ENCODE measurements at regions not wholly inside any gene's neighbourhood (a gene's known extent, or its start where the extent isn't known, plus 50 kb on each side); places are given as distances from the start of the nearest gene placed in this dataset.
"Not testable (repeated sequence)": the region's sequence is repeated elsewhere in the genome, so short reads cannot be mapped to it uniquely, and the experiment has no call there.

GRCh38 chr2:146697307-146697706 lies 1147.5 kb upstream of the ACVR2A start:
- DNase-seq (ENCODE audit: low read depth in 3 of 3): no peak

DNA sequence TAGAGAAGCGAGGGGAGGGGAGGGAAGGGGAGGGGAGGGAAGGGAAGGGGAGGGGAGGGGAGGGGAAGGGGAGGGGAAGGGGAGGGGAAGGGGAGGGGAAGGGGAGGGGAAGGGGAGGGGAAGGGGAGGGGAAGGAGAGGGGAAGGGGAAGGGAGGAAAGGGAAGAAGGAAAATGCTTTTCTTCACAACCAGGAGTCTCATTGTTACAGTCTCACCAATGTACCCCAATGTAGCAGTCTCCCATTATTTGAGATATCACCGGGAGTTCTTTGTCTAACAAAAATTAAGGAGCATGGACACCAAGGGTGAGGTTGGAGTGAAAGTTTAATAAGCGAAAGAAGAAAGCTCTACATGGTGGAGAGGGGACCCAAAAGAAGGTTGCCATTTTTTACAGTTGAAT lies 1148.0 kb upstream of the ACVR2A start:
- not testable (repeated sequence) for DNase-seq (ENCODE audit: low read depth in 3 of 3)

DNA sequence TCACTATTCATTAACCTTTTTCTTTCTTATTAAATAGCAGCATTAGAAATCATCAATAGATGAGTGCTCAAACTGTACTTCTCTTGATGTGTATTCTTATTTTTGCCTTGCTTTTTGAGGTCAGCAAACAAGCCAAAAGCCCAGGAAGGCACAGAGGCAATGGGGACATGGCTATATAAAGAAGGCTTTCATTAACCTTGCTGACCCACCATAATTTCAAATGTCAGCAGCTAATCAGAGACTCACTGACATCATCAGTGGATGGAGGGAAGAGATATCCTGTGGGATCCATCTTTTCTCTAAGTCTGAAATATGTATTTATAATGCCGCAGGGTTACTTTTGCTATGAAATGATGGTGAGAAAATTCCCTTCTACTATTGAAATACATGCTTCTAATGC lies 1162.8 kb upstream of the ACVR2A start:
- DNase-seq (ENCODE audit: low read depth in 3 of 3): no peak

DNA sequence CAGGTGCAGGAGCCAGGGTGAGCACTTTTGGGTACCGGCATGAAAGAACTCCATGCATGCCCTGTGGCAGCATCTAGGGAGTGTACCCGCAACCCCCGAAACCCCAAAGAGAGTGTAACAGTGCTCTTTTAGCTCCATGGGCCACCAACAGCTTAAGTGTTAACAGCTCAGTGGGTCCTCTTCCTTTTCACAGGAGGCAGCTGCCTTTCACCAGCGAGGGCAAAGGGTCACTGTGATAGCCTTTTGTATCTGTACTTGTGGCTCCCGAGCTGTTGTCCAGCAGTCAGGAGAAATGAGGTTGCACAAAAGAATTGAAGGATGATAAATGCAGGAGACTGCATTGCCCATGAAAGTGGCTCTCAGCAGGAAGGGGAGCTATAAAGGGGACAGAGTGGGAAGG lies 1166.3 kb upstream of the ACVR2A start:
- DNase-seq (ENCODE audit: low read depth in 3 of 3): no peak

DNA sequence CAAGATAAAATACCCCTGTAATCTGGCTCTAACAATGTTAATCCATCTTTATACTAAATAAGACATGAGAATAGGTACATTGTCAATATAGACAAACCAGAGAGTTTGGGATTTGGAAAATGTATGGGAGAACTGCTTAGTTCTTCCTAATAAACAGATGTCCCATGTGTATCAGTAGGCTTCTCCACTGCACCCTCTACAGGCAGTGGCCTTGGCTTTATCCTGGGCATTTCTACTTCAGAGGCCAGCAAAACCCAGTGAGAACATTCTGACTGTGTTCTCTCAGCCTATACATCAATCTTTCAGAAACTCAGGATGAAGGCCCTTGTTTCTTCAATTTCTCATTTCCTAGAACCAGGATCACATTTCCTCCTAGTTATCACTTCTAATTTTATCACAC lies 1167.5 kb upstream of the ACVR2A start:
- DNase-seq (ENCODE audit: low read depth in 3 of 3): no peak

DNA sequence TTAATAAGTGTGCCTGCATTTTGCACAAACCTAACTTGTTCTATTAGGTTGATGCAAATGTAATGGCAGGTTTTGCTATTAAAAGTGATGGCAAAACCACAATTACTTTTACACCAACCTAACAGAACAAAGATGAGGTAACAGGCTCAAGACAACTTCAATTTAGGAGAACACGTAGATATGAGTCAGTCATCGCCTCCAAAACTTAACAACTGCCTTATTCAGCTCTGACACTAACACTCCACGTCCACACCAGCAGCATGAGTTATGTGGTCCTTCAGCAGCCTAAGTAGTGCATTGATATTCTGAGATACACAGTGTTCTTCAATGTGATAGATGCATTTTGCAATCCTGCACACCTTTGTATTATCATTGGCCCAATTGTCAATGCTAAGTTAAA lies 1175.1 kb upstream of the ACVR2A start:
- no peak for DNase-seq (ENCODE audit: low read depth in 3 of 3)

DNA sequence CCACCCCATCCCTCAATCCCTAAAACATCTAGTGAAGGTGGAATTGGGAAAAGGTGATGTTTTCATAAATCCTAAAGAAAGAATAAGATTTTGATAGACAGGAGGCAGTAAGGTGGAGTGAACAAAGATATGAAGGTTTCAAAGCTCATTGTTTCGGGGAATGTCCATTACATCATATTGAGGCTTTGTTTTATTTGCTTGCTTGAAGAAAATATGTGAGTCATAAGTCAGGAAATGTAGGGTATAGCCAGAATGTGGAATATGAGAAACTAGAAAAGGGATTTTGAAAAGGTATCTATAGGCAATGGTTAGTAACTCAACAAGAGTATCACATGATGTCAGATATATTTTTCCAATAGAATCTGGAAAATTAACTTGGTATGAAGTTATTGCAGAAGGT lies 1178.5 kb upstream of the ACVR2A start:
- DNase-seq (ENCODE audit: low read depth in 3 of 3): no peak

DNA sequence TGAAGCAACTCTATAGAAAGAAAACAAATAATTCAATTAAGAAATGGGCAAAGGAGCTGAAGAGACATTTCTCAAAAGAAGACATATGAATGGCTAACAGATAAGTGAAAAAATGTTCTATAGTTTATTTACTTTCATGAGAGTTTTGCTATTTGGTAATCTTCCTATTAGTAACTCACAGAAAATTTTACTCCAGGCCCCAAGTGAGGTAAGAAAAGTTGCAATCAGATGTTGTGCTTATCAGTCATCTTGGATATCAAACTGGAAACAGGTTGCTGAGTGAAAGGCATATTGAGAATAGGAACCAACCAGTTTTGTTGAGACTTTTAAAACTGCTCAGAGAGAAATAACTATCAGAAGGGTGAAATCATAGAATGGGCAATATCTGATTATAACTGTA lies 1179.0 kb upstream of the ACVR2A start:
- no peak for DNase-seq (ENCODE audit: low read depth in 3 of 3)

DNA sequence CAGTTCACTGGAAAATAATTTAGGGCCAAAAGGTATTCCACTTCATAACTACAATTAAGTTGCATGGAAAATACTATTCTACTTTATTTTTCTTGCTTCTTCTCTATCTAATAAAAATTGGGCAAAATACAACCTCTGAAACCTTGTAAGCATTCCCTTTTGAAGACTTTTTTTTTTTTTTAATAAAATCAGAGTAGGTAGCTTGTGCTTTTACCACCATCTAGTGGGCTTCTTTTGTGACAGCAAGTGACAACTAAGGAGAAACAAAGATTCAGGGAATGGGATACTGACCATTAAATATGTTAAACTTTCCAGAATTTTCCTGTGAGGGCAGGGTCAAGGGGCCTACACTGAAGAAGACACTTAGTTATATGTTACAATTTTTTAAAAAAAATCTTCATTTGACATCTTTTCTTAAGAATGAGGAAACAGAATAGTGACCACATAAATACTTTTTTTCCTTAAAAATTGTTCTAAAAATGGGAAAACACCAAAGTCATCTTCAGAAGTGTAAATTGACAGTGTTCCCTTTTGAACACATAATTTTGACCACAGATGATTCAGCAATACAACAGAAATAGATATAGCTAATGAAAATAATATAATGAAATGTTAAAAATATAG lies 1183.2 kb upstream of the ACVR2A start:
- no peak for DNase-seq (ENCODE audit: low read depth in 3 of 3)

- no peak for DNase-seq (ENCODE audit: low read depth in 3 of 3)
These were observed 1184.9 kb upstream of the ACVR2A start for GRCh38 chr2:146659976-146660375.

- no peak for DNase-seq (ENCODE audit: low read depth in 3 of 3)
These were observed 1192.5 kb upstream of the ACVR2A start for GRCh38 chr2:146652311-146652710.

DNA sequence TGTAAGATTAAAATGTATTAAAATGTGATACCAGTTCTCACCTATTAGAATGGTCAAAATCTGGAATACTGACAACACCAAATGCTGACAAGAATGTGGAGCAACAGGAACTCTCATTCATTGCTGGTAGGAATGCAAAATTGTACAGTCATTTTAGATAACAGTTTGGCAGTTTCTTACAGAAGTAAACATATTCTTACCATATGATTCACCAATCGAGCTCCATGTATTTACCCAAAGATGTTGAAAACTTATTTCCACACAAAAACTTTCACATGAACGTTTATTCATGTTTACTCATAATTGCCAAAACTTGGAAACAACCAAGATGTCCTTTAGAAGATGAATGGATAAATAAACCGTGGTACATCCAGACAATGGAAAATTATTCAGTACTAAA lies 1193.5 kb upstream of the ACVR2A start:
- no peak for DNase-seq (ENCODE audit: low read depth in 3 of 3)

DNA sequence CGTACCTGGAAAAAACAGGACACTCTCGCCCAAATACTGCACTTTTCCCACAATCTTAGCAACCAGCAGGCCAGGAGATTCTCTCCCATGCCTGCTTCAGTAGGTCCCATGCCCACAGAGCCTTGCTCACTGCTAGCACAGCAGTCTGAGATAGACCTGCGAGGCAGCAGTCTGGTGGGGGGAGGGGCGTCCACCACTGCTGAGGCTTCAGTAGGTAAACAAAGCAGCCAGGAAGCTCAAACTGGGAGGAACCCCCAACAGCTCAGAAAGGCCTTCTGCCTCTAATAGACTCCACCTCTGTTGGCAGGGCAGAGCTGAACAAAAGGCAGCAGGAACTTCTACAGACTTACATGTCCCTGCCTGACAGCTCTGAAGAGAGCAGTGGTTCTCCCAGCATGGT lies 1202.8 kb upstream of the ACVR2A start:
- no peak for DNase-seq (ENCODE audit: low read depth in 3 of 3)

GRCh38 chr2:146634230-146635097 lies 1210.4 kb upstream of the ACVR2A start:
- DNase-seq (ENCODE audit: low read depth in 3 of 3): no peak

DNA sequence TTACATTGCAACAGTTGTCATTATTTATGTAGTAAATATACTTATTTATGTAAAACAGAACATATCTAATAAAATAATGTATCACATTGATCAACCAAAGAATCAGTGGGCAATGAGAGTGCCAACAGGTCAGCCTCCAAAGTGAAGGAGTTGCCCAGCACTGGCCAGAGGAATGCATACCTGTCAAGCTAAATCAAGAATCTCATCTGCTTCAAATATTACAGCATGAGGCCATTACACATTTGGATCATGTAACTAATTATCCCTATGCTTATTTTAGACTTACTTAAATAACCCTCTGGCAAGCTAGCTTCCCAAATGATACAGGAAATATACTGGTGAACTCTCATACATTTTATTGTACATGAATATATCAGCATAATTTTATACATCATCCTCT lies 1211.7 kb upstream of the ACVR2A start:
- no peak for DNase-seq (ENCODE audit: low read depth in 3 of 3)

DNA sequence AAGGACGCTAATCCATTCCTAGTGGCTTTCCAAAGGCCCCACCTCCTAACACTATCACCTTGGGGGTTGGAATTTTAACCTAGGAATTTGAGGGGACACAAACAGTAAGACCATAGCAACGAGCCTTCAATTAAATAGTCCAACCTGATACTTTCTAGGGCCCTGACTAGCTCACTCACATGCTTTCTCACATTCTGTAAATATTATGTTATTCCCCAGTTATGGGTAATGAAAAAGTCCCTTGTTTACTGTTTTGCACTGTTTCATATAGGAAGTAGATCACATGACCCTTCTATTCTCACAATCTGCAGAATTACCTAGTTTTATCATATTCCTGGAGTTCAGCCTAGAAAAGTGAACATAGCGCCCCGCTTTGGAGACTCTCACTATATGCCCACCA lies 1212.1 kb upstream of the ACVR2A start:
- DNase-seq (ENCODE audit: low read depth in 3 of 3): no peak

GRCh38 chr2:146624430-146625160 lies 1220.2 kb upstream of the ACVR2A start:
- DNase-seq (ENCODE audit: low read depth in 3 of 3): no peak

GRCh38 chr2:146623771-146624170 lies 1221.1 kb upstream of the ACVR2A start:
- no peak for DNase-seq (ENCODE audit: low read depth in 3 of 3)

GRCh38 chr2:146621656-146622055 lies 1223.2 kb upstream of the ACVR2A start:
- DNase-seq (ENCODE audit: low read depth in 3 of 3): no peak

DNA sequence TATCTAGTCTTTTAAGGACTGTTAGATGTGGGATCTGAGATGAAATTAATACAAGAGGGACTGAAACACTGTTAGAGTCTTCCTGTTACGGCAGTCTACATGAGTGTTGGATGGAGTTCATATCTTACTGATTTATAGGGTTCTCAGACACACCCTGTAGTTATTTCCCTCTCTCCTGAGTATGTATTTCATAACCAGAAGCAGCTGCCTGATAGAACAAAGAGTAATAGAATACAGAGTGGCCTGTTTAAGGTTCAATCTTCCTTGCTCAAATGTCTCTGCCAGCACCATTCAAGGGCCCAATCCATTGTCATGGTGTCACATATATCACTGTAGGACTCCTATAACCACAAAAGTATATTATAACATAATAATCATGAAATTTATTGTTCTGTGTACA lies 1229.1 kb upstream of the ACVR2A start:
- DNase-seq (ENCODE audit: low read depth in 3 of 3): no peak

- no peak for DNase-seq (ENCODE audit: low read depth in 3 of 3)
These were observed 1236.3 kb upstream of the ACVR2A start for GRCh38 chr2:146608490-146608889.

GRCh38 chr2:146604521-146604920 lies 1240.3 kb upstream of the ACVR2A start:
- no peak for DNase-seq (ENCODE audit: low read depth in 3 of 3)

DNA sequence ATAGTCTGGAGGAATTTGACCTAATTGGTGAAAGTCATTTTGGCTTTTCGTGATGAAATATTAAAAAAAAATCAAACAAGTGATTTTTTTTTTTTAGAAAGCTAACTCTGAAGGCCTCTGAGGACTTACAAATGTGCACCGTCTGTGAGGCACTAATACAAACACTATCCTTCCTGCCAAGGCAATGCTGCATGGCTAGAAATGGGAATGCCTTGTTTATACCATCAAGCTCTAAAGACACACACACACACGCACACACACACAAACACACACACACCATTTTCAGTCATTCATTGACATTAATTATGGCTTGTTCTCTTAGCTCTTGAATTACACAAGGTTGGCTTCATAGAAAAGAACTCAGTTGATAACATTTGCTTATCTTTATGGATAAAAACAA lies 1242.0 kb upstream of the ACVR2A start:
- DNase-seq (ENCODE audit: low read depth in 3 of 3): no peak
